ENCODE measurements at regions not wholly inside any gene's neighbourhood (a gene's known extent, or its start where the extent isn't known, plus 50 kb on each side); places are given as distances from the start of the nearest gene placed in this dataset.

GRCh38 chr7:77479536-77480088 is 57.5 kb upstream of the PTPN12 start:
- no peak overlapping the region for H3K9ac ChIP-seq (ENCODE audit: low read depth, low read length, poor library complexity, severe bottlenecking)
- no peaks in the 10 kb centered on the region for H3K4me1 ChIP-seq (ENCODE audit: insufficient read depth, low read length, poor library complexity, severe bottlenecking)
- no peaks in the 10 kb centered on the region for H3K9me3 ChIP-seq (ENCODE audit: insufficient read depth, low read depth, low read length)
- no peaks in the 10 kb centered on the region for H4K20me1 ChIP-seq (ENCODE audit: insufficient read depth, low read length, poor library complexity, severe bottlenecking)
- no peak overlapping the region for H2AFZ ChIP-seq (ENCODE audit: low read length)
- H3K4me3 ChIP-seq (ENCODE audit: low read length, poor library complexity, severe bottlenecking): no peak overlapping the region
- H3K4me2 ChIP-seq (ENCODE audit: low read depth, low read length, poor library complexity, severe bottlenecking): no peak overlapping the region
- no peaks in the 10 kb centered on the region for H3K9me2 ChIP-seq (replicated peaks; ENCODE audit: low read depth, low read length)
- no peak for TF ChIP-seq EZH2phosphoT487 (IDR thresholded peaks at IDR 0.05; ENCODE audit: borderline replicate concordance)
- TF ChIP-seq CTCF (conservative IDR thresholded peaks at IDR 0.05; ENCODE audit: low read length): no peak
- no peaks in the 10 kb centered on the region for H3K36me3 ChIP-seq (ENCODE audit: insufficient read depth, low read length)
- no peaks in the 10 kb centered on the region for H3K27me3 ChIP-seq (ENCODE audit: insufficient read depth, low read length, poor library complexity, severe bottlenecking)
- H3F3A ChIP-seq (ENCODE audit: low read depth): no peaks in the 10 kb centered on the region
- H3K79me2 ChIP-seq (ENCODE audit: insufficient read depth, low read length): no peaks in the 10 kb centered on the region

- Histone ChIP-seq H3K36me3 (ENCODE audit: insufficient read depth, low read length) (no peaks in the 10 kb centered on the region), H3K27me3 (ENCODE audit: insufficient read depth, low read length, poor library complexity, severe bottlenecking) (no peaks in the 10 kb centered on the region), H3K4me2 (ENCODE audit: low read depth, low read length, poor library complexity, severe bottlenecking) (no peak overlapping the region), H3K9me3 (ENCODE audit: insufficient read depth, low read depth, low read length) (no peaks in the 10 kb centered on the region), H3K79me2 (ENCODE audit: insufficient read depth, low read length) (no peaks in the 10 kb centered on the region), H3F3A (ENCODE audit: low read depth) (no peaks in the 10 kb centered on the region), H3K4me1 (ENCODE audit: insufficient read depth, low read length, poor library complexity, severe bottlenecking) (no peaks in the 10 kb centered on the region), H3K9me2 (replicated peaks; ENCODE audit: low read depth, low read length) (no peaks in the 10 kb centered on the region), H2AFZ (ENCODE audit: low read length) (no peak overlapping the region), H3K9ac (ENCODE audit: low read depth, low read length, poor library complexity, severe bottlenecking) (no peak overlapping the region), H4K20me1 (ENCODE audit: insufficient read depth, low read length, poor library complexity, severe bottlenecking) (no peaks in the 10 kb centered on the region), H3K4me3 (ENCODE audit: low read length, poor library complexity, severe bottlenecking) (no peak overlapping the region)
- TF ChIP-seq CTCF (conservative IDR thresholded peaks at IDR 0.05; ENCODE audit: low read length): no peak
- no peak for TF ChIP-seq EZH2phosphoT487 (IDR thresholded peaks at IDR 0.05; ENCODE audit: borderline replicate concordance)
Measured at GRCh38 chr7:77476871-77477270, 60.2 kb upstream of the PTPN12 start.

- Histone ChIP-seq H3K9me2 (replicated peaks; ENCODE audit: low read depth, low read length) (no peaks in the 10 kb centered on the region), H3K4me2 (ENCODE audit: low read depth, low read length, poor library complexity, severe bottlenecking) (no peak overlapping the region), H3K4me1 (ENCODE audit: insufficient read depth, low read length, poor library complexity, severe bottlenecking) (no peaks in the 10 kb centered on the region)
Measured at GRCh38 chr7:77475181-77475580, 59.0 kb upstream of the GSAP start.

More at GRCh38 chr7:77475181-77475580, 59.0 kb upstream of the GSAP start:
- no peaks in the 10 kb centered on the region for H4K20me1 ChIP-seq (ENCODE audit: insufficient read depth, low read length, poor library complexity, severe bottlenecking)
- no peaks in the 10 kb centered on the region for H3K79me2 ChIP-seq (ENCODE audit: insufficient read depth, low read length)
- H2AFZ ChIP-seq (ENCODE audit: low read length): peak overlapping the region; percentile 48; the same call in 1 of the 2 replicates
- no peaks in the 10 kb centered on the region for H3F3A ChIP-seq (ENCODE audit: low read depth)
- H3K9me3 ChIP-seq (ENCODE audit: insufficient read depth, low read depth, low read length): no peaks in the 10 kb centered on the region
- H3K4me3 ChIP-seq (ENCODE audit: low read length, poor library complexity, severe bottlenecking): no peak overlapping the region
- H3K9ac ChIP-seq (ENCODE audit: low read depth, low read length, poor library complexity, severe bottlenecking): no peak overlapping the region
- H3K27me3 ChIP-seq (ENCODE audit: insufficient read depth, low read length, poor library complexity, severe bottlenecking): no peaks in the 10 kb centered on the region
- TF ChIP-seq EZH2phosphoT487 (IDR thresholded peaks at IDR 0.05; ENCODE audit: borderline replicate concordance): no peak
- TF ChIP-seq CTCF (conservative IDR thresholded peaks at IDR 0.05; ENCODE audit: low read length): no peak
- no peaks in the 10 kb centered on the region for H3K36me3 ChIP-seq (ENCODE audit: insufficient read depth, low read length)
